Lower leg skin (tissue), 4 donors: ENCODE measurements at regions not wholly inside any gene's neighbourhood (a gene's known extent, or its start where the extent isn't known, plus 50 kb on each side); places are given as distances from the start of the nearest gene placed in this dataset.

ENCODE experiments used
- DNase-seq, 2 donors: peaks; one replicate each; pipeline ENCODE4 v3.0.0-alpha.2; 2019; ENCODE audit warnings: low spot score in 2 of 2
- H3K4me3 ChIP-seq: fragments of 200-600 bp; sonication (generic); 2 replicates; pipeline ENCODE4 v1.5.1; 2017; ENCODE audit warnings: mild to moderate bottlenecking, low read depth; ENCODE audit not compliant: poor library complexity, severe bottlenecking
- CTCF ChIP-seq, 3 donors: fragments of 450-650 bp; IDR thresholded peaks; one replicate each; pipeline ENCODE4 v1.5.1; 2016; ENCODE audit warnings: antibody characterized with exemption in 3 of 3, mild to moderate bottlenecking in 3 of 3, moderate library complexity in 2 of 3
- POLR2A ChIP-seq, 2 donors: fragments of 450-650 bp; IDR thresholded peaks; one replicate each; pipeline ENCODE4 v1.6.1; 2016 to 2017; ENCODE audit warnings: antibody characterized with exemption in 2 of 2, mild to moderate bottlenecking in 1 of 2, moderate library complexity in 1 of 2
- WGBS, 2 donors: methylation state at CpG; one replicate each; pipeline ENCODE4 v1.1.5; 2018; 5-methylcytosine and 5-hydroxymethylcytosine counted together
- intact Hi-C: fragments of 100-400 bp; cut with DNase I; formaldehyde crosslinking; loops from one replicate; pipeline ENCODE4 v1.15.0; 2023; ENCODE audit warnings: low total_unique reads

- intact Hi-C loops, result no loop called here
- H3K4me3 ChIP-seq, result no peak overlapping the region
- WGBS, 2 donors, result 51 to 61% methylated on average over 3 of the region's 3 CpGs
- TF ChIP-seq CTCF (IDR thresholded peaks at IDR 0.05) (no peak), POLR2A (IDR thresholded peaks at IDR 0.05) (no peak)
- no peak for DNase-seq
Measured at GRCh38 chr2:62597323-62597722, 91.3 kb upstream of the TMEM17 start.

- 58 to 64% methylated on average over 3 of the region's 3 CpGs for WGBS, 2 donors
- no peak overlapping the region for H3K4me3 ChIP-seq
- intact Hi-C loops, result no loop called here
- no peak for DNase-seq
- no peak for TF ChIP-seq POLR2A (IDR thresholded peaks at IDR 0.05)
- no peak for TF ChIP-seq CTCF (IDR thresholded peaks at IDR 0.05)
Measured at GRCh38 chr2:62596061-62596921, 90.3 kb upstream of the TMEM17 start.

- DNase-seq, result no peak
- intact Hi-C loops, result no loop called here
- 83 to 89% methylated on average over 3 of the region's 3 CpGs for whole genome bisulfite sequencing, 2 donors
Measured at GRCh38 chr2:62595474-62595873, 89.5 kb upstream of the TMEM17 start.

GRCh38 chr2:62593825-62594224 is 87.8 kb upstream of the TMEM17 start:
- TF ChIP-seq CTCF (IDR thresholded peaks at IDR 0.05) (no peak), POLR2A (IDR thresholded peaks at IDR 0.05) (no peak)
- no peak for DNase-seq
- H3K4me3 ChIP-seq, result no peak overlapping the region
- WGBS, 2 donors, result 94 to 100% methylated on average over 3 of the region's 3 CpGs
- intact Hi-C loops, result loop anchor here (5.0 kb wide), 1 partner anchor 1027 kb away; no protein-coding TSS in a partner anchor

More at GRCh38 chr2:62595474-62595873, 89.5 kb upstream of the TMEM17 start:
- no peak overlapping the region for H3K4me3 ChIP-seq
- TF ChIP-seq CTCF (IDR thresholded peaks at IDR 0.05) (no peak), POLR2A (IDR thresholded peaks at IDR 0.05) (no peak)

GRCh38 chr2:62591491-62591890 is 85.5 kb upstream of the TMEM17 start:
- DNase-seq, result no peak
- intact Hi-C loops, result loop anchor here (5.0 kb wide), 1 partner anchor 1024 kb away; no protein-coding TSS in a partner anchor
- TF ChIP-seq POLR2A (IDR thresholded peaks at IDR 0.05) (no peak), CTCF (IDR thresholded peaks at IDR 0.05) (no peak)
- WGBS, 2 donors, result 78 to 84% methylated on average over 1 of the region's 1 CpG
- H3K4me3 ChIP-seq, result no peak overlapping the region
